GM21528 (cell line): ENCODE measurements at regions not wholly inside any gene's neighbourhood (a gene's known extent, or its start where the extent isn't known, plus 50 kb on each side); places are given as distances from the start of the nearest gene placed in this dataset.

ENCODE experiments used
- ATAC-seq: cut with Tn5 transposase; IDR thresholded peaks from one replicate; pipeline ENCODE4 v1.9.1; 2021; ENCODE audit warnings: mild to moderate bottlenecking, moderate library complexity; ENCODE audit not compliant: unreplicated experiment, low FRiP score

GRCh38 chr4:152044331-152045036 is 283.7 kb upstream of the GATB start:
- ATAC-seq, result no peak

- no peak for ATAC-seq
These were observed 280.5 kb upstream of the GATB start for GRCh38 chr4:152041295-152041694.

GRCh38 chr4:152039691-152040090 is 278.9 kb upstream of the GATB start:
- no peak for ATAC-seq

- ATAC-seq, result no peak
These were observed 278.2 kb upstream of the GATB start for GRCh38 chr4:152039023-152039481.

- no peak for ATAC-seq
These were observed 277.4 kb upstream of the GATB start for GRCh38 chr4:152038238-152038637.

GRCh38 chr4:152037435-152037834 is 276.6 kb upstream of the GATB start:
- ATAC-seq, result no peak

GRCh38 chr4:152033621-152034020 is 272.8 kb upstream of the GATB start:
- no peak for ATAC-seq

- no peak for ATAC-seq
These were observed 271.9 kb upstream of the GATB start for GRCh38 chr4:152032722-152033131.

- no peak for ATAC-seq
These were observed 268.8 kb upstream of the GATB start for GRCh38 chr4:152029631-152030030.

- ATAC-seq, result no peak
These were observed 267.3 kb upstream of the GATB start for GRCh38 chr4:152028131-152028530.

GRCh38 chr4:152024881-152025280 is 264.1 kb upstream of the GATB start:
- no peak for ATAC-seq

- no peak for ATAC-seq
These were observed 262.9 kb upstream of the GATB start for GRCh38 chr4:152023674-152024073.

GRCh38 chr4:152022543-152022942 is 261.7 kb upstream of the GATB start:
- no peak for ATAC-seq

- ATAC-seq, result no peak
These were observed 261.1 kb upstream of the GATB start for GRCh38 chr4:152021788-152022438.

GRCh38 chr4:152020073-152020472 is 259.3 kb upstream of the GATB start:
- no peak for ATAC-seq

GRCh38 chr4:152016303-152016620 is 255.5 kb upstream of the GATB start:
- no peak for ATAC-seq

- no peak for ATAC-seq
These were observed 254.9 kb upstream of the GATB start for GRCh38 chr4:152015597-152016302.

- peak; percentile 91 for ATAC-seq
These were observed 253.5 kb upstream of the GATB start for GRCh38 chr4:152014280-152014679.

GRCh38 chr4:152011469-152011868 is 250.7 kb upstream of the GATB start:
- ATAC-seq, result no peak

- no peak for ATAC-seq
These were observed 249.9 kb upstream of the GATB start for GRCh38 chr4:152010710-152011079.

- ATAC-seq, result no peak
These were observed 249.3 kb upstream of the GATB start for GRCh38 chr4:152009983-152010709.
